Liver (tissue), 3 donors: ENCODE measurements at regions not wholly inside any gene's neighbourhood (a gene's known extent, or its start where the extent isn't known, plus 50 kb on each side); places are given as distances from the start of the nearest gene placed in this dataset.
"Not testable (repeated sequence)": the region's sequence is repeated elsewhere in the genome, so short reads cannot be mapped to it uniquely, and the experiment has no call there.

Experiments used
- FOXA1 ChIP-seq: IDR thresholded peaks from 2 replicates; pipeline ENCODE4 v1.6.1; 2016; ENCODE audit warnings: antibody characterized with exemption
- HNF4G ChIP-seq: IDR thresholded peaks from 2 replicates; pipeline ENCODE4 v1.6.1; 2016; ENCODE audit warnings: antibody characterized with exemption
- SP1 ChIP-seq: IDR thresholded peaks from 2 replicates; pipeline ENCODE4 v1.6.1; 2018; ENCODE audit warnings: antibody characterized with exemption, mild to moderate bottlenecking
- YY1 ChIP-seq: IDR thresholded peaks from 2 replicates; pipeline ENCODE4 v1.6.1; 2016; ENCODE audit warnings: antibody characterized with exemption, mild to moderate bottlenecking
- TF ChIP-seq, protein P1 (sequence below): fragments of 150-350 bp; IDR thresholded peaks from 2 replicates; pipeline ENCODE4 v1.5.1; 2017; ENCODE audit warnings: improper control_type of control experiment, low read depth, low read length; ENCODE audit not compliant: missing input control
- TF ChIP-seq, protein P2 (sequence below): IDR thresholded peaks from 2 replicates; pipeline ENCODE4 v1.6.1; 2016; ENCODE audit warnings: antibody characterized with exemption
- TF ChIP-seq, protein P3 (sequence below): IDR thresholded peaks from 2 replicates; pipeline ENCODE4 v1.6.1; 2016; ENCODE audit warnings: antibody characterized with exemption, mild to moderate bottlenecking
- TF ChIP-seq, protein P4 (sequence below): IDR thresholded peaks from 2 replicates; pipeline ENCODE4 v1.6.1; 2016; ENCODE audit warnings: antibody characterized with exemption
- TF ChIP-seq, protein P5 (sequence below): IDR thresholded peaks from 2 replicates; pipeline ENCODE4 v1.6.1; 2016; ENCODE audit warnings: antibody characterized with exemption
- donor health status: healthy.
- donor health status: healthy.

DNA sequence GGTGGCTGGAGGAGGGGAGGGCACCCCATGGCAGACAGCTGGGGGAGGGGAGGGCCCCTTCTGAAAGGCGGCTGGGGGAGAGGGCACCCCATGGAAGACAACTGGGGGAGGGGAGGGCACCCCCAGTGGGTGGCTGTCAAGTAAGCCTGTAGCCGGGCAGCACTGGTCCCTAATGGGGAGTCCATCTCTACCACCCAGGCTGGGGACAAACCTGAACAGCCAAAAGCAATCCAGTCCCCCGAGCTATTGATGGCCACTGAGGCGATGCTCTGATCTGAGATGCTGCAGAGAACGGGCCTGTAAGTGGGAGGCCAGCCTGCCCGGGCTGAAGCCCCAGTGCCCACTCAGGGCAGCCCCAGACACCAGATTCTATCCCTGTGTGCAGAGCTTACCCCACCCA is 5378.4 kb upstream of the TPTE start:
- TF ChIP-seq, protein P1, sequence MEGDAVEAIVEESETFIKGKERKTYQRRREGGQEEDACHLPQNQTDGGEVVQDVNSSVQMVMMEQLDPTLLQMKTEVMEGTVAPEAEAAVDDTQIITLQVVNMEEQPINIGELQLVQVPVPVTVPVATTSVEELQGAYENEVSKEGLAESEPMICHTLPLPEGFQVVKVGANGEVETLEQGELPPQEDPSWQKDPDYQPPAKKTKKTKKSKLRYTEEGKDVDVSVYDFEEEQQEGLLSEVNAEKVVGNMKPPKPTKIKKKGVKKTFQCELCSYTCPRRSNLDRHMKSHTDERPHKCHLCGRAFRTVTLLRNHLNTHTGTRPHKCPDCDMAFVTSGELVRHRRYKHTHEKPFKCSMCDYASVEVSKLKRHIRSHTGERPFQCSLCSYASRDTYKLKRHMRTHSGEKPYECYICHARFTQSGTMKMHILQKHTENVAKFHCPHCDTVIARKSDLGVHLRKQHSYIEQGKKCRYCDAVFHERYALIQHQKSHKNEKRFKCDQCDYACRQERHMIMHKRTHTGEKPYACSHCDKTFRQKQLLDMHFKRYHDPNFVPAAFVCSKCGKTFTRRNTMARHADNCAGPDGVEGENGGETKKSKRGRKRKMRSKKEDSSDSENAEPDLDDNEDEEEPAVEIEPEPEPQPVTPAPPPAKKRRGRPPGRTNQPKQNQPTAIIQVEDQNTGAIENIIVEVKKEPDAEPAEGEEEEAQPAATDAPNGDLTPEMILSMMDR = not testable (repeated sequence)
- TF ChIP-seq, protein P2, sequence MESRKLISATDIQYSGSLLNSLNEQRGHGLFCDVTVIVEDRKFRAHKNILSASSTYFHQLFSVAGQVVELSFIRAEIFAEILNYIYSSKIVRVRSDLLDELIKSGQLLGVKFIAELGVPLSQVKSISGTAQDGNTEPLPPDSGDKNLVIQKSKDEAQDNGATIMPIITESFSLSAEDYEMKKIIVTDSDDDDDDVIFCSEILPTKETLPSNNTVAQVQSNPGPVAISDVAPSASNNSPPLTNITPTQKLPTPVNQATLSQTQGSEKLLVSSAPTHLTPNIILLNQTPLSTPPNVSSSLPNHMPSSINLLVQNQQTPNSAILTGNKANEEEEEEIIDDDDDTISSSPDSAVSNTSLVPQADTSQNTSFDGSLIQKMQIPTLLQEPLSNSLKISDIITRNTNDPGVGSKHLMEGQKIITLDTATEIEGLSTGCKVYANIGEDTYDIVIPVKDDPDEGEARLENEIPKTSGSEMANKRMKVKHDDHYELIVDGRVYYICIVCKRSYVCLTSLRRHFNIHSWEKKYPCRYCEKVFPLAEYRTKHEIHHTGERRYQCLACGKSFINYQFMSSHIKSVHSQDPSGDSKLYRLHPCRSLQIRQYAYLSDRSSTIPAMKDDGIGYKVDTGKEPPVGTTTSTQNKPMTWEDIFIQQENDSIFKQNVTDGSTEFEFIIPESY = not testable (repeated sequence)
- not testable (repeated sequence) for TF ChIP-seq SP1, FOXA1, HNF4G, YY1
- TF ChIP-seq, protein P3, sequence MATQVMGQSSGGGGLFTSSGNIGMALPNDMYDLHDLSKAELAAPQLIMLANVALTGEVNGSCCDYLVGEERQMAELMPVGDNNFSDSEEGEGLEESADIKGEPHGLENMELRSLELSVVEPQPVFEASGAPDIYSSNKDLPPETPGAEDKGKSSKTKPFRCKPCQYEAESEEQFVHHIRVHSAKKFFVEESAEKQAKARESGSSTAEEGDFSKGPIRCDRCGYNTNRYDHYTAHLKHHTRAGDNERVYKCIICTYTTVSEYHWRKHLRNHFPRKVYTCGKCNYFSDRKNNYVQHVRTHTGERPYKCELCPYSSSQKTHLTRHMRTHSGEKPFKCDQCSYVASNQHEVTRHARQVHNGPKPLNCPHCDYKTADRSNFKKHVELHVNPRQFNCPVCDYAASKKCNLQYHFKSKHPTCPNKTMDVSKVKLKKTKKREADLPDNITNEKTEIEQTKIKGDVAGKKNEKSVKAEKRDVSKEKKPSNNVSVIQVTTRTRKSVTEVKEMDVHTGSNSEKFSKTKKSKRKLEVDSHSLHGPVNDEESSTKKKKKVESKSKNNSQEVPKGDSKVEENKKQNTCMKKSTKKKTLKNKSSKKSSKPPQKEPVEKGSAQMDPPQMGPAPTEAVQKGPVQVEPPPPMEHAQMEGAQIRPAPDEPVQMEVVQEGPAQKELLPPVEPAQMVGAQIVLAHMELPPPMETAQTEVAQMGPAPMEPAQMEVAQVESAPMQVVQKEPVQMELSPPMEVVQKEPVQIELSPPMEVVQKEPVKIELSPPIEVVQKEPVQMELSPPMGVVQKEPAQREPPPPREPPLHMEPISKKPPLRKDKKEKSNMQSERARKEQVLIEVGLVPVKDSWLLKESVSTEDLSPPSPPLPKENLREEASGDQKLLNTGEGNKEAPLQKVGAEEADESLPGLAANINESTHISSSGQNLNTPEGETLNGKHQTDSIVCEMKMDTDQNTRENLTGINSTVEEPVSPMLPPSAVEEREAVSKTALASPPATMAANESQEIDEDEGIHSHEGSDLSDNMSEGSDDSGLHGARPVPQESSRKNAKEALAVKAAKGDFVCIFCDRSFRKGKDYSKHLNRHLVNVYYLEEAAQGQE = not testable (repeated sequence)
- TF ChIP-seq, protein P4, sequence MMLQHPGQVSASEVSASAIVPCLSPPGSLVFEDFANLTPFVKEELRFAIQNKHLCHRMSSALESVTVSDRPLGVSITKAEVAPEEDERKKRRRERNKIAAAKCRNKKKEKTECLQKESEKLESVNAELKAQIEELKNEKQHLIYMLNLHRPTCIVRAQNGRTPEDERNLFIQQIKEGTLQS = not testable (repeated sequence)
- TF ChIP-seq, protein P5, sequence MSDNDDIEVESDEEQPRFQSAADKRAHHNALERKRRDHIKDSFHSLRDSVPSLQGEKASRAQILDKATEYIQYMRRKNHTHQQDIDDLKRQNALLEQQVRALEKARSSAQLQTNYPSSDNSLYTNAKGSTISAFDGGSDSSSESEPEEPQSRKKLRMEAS = not testable (repeated sequence)
